ENCODE measurements at regions not wholly inside any gene's neighbourhood (a gene's known extent, or its start where the extent isn't known, plus 50 kb on each side); places are given as distances from the start of the nearest gene placed in this dataset.

- Histone ChIP-seq H3K27me3 (no peaks in the 10 kb centered on the region), H3K9me3 (ENCODE audit: low read depth) (no peaks in the 10 kb centered on the region), H3K4me2 (no peak overlapping the region), H3K9me2 (replicated peaks; ENCODE audit: insufficient read depth) (no peaks in the 10 kb centered on the region), H3K79me2 (no peaks in the 10 kb centered on the region), H3K4me3 (no peak overlapping the region), H3K4me1 (ENCODE audit: insufficient read depth) (peaks cover 4% of the 10 kb centered on the region), H3K36me3 (replicated peaks; ENCODE audit: insufficient read depth, low read depth) (no peaks in the 10 kb centered on the region), H2AFZ (no peak overlapping the region), H4K20me1 (ENCODE audit: insufficient read depth, poor library complexity, severe bottlenecking) (no peaks in the 10 kb centered on the region), H3K27ac (no peak overlapping the region)
- no peak for DNase-seq (ENCODE audit: low spot score)
- WGBS (ENCODE audit: low lambda C conversion rate, missing lambda C conversion rate), result 94% methylated on average over 6 of the region's 6 CpGs
- no peak for TF ChIP-seq EZH2 (IDR thresholded peaks at IDR 0.05; ENCODE audit: borderline replicate concordance)
These were observed 99.9 kb upstream of the ADRA2C start for GRCh38 chr4:3666263-3666662.

DNA sequence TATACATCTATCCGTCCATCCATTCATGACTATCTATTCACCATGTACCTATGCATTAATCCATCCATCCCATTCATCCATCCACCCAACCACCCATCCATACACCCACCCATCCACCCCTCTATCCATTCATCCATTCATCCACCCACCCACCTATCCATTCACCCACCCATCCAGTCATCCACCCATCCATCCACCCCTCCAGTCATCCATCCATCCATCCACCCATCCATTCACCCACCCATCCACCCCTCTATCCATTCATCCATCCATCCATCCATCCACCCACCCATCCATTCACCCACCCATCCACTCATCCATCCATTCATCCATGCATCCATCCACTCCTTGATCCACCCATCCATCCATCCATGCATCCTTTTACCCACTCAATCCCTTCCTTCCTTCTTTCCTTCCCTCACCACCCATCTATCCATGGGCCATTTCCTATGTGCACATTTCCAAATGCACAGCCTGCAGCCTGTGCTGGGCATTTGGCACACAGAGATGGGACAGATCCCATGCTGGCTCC lies 100.8 kb upstream of the ADRA2C start:
- TF ChIP-seq EZH2phosphoT487 (IDR thresholded peaks at IDR 0.05; ENCODE audit: low read depth, severe bottlenecking, unreplicated experiment) (no peak), EZH2 (IDR thresholded peaks at IDR 0.05; ENCODE audit: borderline replicate concordance) (no peak)
- TF ChIP-seq, protein P1, sequence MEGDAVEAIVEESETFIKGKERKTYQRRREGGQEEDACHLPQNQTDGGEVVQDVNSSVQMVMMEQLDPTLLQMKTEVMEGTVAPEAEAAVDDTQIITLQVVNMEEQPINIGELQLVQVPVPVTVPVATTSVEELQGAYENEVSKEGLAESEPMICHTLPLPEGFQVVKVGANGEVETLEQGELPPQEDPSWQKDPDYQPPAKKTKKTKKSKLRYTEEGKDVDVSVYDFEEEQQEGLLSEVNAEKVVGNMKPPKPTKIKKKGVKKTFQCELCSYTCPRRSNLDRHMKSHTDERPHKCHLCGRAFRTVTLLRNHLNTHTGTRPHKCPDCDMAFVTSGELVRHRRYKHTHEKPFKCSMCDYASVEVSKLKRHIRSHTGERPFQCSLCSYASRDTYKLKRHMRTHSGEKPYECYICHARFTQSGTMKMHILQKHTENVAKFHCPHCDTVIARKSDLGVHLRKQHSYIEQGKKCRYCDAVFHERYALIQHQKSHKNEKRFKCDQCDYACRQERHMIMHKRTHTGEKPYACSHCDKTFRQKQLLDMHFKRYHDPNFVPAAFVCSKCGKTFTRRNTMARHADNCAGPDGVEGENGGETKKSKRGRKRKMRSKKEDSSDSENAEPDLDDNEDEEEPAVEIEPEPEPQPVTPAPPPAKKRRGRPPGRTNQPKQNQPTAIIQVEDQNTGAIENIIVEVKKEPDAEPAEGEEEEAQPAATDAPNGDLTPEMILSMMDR (IDR thresholded peaks at IDR 0.05; ENCODE audit: poor library complexity), result no peak
- no peaks in the 10 kb centered on the region for H4K20me1 ChIP-seq (ENCODE audit: insufficient read depth, poor library complexity, severe bottlenecking)
- no peaks in the 10 kb centered on the region for H3K27me3 ChIP-seq
- H3K4me1 ChIP-seq (ENCODE audit: insufficient read depth), result no peaks in the 10 kb centered on the region
- 86% methylated on average over 1 of the region's 1 CpG for WGBS (ENCODE audit: low lambda C conversion rate, missing lambda C conversion rate)
- no peak overlapping the region for H3K4me3 ChIP-seq
- H3K36me3 ChIP-seq (replicated peaks; ENCODE audit: insufficient read depth, low read depth), result no peaks in the 10 kb centered on the region
- no peak for DNase-seq (ENCODE audit: low spot score)
- H3K27ac ChIP-seq, result no peak overlapping the region
- no peak overlapping the region for H2AFZ ChIP-seq
- no peak overlapping the region for H3K4me2 ChIP-seq
- no peaks in the 10 kb centered on the region for H3K79me2 ChIP-seq
- H3K9me3 ChIP-seq (ENCODE audit: low read depth), result no peaks in the 10 kb centered on the region
- no peaks in the 10 kb centered on the region for H3K9me2 ChIP-seq (replicated peaks; ENCODE audit: insufficient read depth)

GRCh38 chr4:3663791-3664190 lies 102.4 kb upstream of the ADRA2C start:
- Histone ChIP-seq H3K4me1 (ENCODE audit: insufficient read depth) (no peaks in the 10 kb centered on the region), H3K4me3 (no peak overlapping the region), H3K9me2 (replicated peaks; ENCODE audit: insufficient read depth) (no peaks in the 10 kb centered on the region), H2AFZ (no peak overlapping the region), H3K9me3 (ENCODE audit: low read depth) (no peaks in the 10 kb centered on the region), H3K27me3 (peaks cover 9% of the 10 kb centered on the region), H3K79me2 (no peaks in the 10 kb centered on the region), H3K4me2 (no peak overlapping the region), H3K27ac (no peak overlapping the region), H4K20me1 (ENCODE audit: insufficient read depth, poor library complexity, severe bottlenecking) (no peaks in the 10 kb centered on the region), H3K36me3 (replicated peaks; ENCODE audit: insufficient read depth, low read depth) (no peaks in the 10 kb centered on the region)
- TF ChIP-seq EZH2 (IDR thresholded peaks at IDR 0.05; ENCODE audit: borderline replicate concordance) (no peak), EZH2phosphoT487 (IDR thresholded peaks at IDR 0.05; ENCODE audit: low read depth, severe bottlenecking, unreplicated experiment) (no peak)
- TF ChIP-seq, protein P1 (IDR thresholded peaks at IDR 0.05; ENCODE audit: poor library complexity), result no peak
- DNase-seq (ENCODE audit: low spot score), result no peak
- WGBS (ENCODE audit: low lambda C conversion rate, missing lambda C conversion rate), result 80% methylated on average over 6 of the region's 6 CpGs

GRCh38 chr4:3662516-3662915 lies 103.7 kb upstream of the ADRA2C start:
- WGBS (ENCODE audit: low lambda C conversion rate, missing lambda C conversion rate), result 91% methylated on average over 16 of the region's 16 CpGs
- no peaks in the 10 kb centered on the region for H3K9me2 ChIP-seq (replicated peaks; ENCODE audit: insufficient read depth)
- no peak overlapping the region for H3K4me3 ChIP-seq
- no peak overlapping the region for H3K27ac ChIP-seq
- TF ChIP-seq, protein P1 (IDR thresholded peaks at IDR 0.05; ENCODE audit: poor library complexity), result no peak
- TF ChIP-seq EZH2 (IDR thresholded peaks at IDR 0.05; ENCODE audit: borderline replicate concordance) (no peak), EZH2phosphoT487 (IDR thresholded peaks at IDR 0.05; ENCODE audit: low read depth, severe bottlenecking, unreplicated experiment) (no peak)
- H3K4me1 ChIP-seq (ENCODE audit: insufficient read depth), result peaks cover 3% of the 10 kb centered on the region
- H4K20me1 ChIP-seq (ENCODE audit: insufficient read depth, poor library complexity, severe bottlenecking), result no peaks in the 10 kb centered on the region
- H2AFZ ChIP-seq, result no peak overlapping the region
- H3K79me2 ChIP-seq, result no peaks in the 10 kb centered on the region
- H3K4me2 ChIP-seq, result no peak overlapping the region
- no peaks in the 10 kb centered on the region for H3K9me3 ChIP-seq (ENCODE audit: low read depth)
- no peaks in the 10 kb centered on the region for H3K36me3 ChIP-seq (replicated peaks; ENCODE audit: insufficient read depth, low read depth)
- peaks cover 11% of the 10 kb centered on the region for H3K27me3 ChIP-seq
- DNase-seq (ENCODE audit: low spot score), result no peak

Data from hepatocyte (in vitro differentiated cells).